K562 (cell line): ENCODE measurements at regions not wholly inside any gene's neighbourhood (a gene's known extent, or its start where the extent isn't known, plus 50 kb on each side); places are given as distances from the start of the nearest gene placed in this dataset.

Source experiments
- ATAC-seq: fragments of 200-7000 bp; cut with Tn5 transposase; 3 replicates; pipeline ENCODE4 v1.9.1; 2020; ENCODE audit warnings: moderate library complexity
- BruUV-seq: library from RNA; stranded (reverse); fragments of 400-500 nt; replicated peaks from 2 replicates; lab custom pipeline; 2021; lab: Mats Ljungman, UMichigan
- CTCF ChIA-PET: fragments of 300-600 bp; formaldehyde crosslinking; extraction: SDS; loops from one replicate; lab custom pipeline; 2021; ENCODE audit warnings: low intra/inter-chr PET ratio; lab: Yijun Ruan, JAX
- POLR2A ChIA-PET: fragments of 300-600, 350-650 bp; sonication (Branson Sonifier 250); formaldehyde crosslinking; extraction: SDS; loops from one replicate; lab custom pipeline; 2021; ENCODE audit warnings: antibody characterized with exemption, inconsistent platforms; lab: Yijun Ruan, JAX
- DNase-seq, 4 experiments: peaks; one replicate each; pipeline versions ENCODE4 v3.0.0 to v3.0.0-alpha.2; 2011 to 2018; ENCODE audit warnings: low spot score in 3 of 4, mixed read lengths in 3 of 4; ENCODE audit errors: extremely low read depth in 1 of 4
- FAIRE-seq: peaks from 2 replicates; lab custom pipeline; 2011; peaks lifted over from hg19 to GRCh38; lab: Jason Lieb, UNC
- H2AFZ ChIP-seq: 2 replicates; pipeline ENCODE4 v1.6.0; 2011; ENCODE audit warnings: low read depth, low read length, control low read depth, inconsistent platforms
- H3K27ac ChIP-seq: fragments of 200-600 bp; 3 replicates; pipeline ENCODE4 v1.8.0; 2011; ENCODE audit warnings: low read depth, mild to moderate bottlenecking, control low read depth, inconsistent platforms, low read length, moderate library complexity, mixed read lengths; ENCODE audit errors: extremely low read depth
- H3K27me3 ChIP-seq, 2 experiments: fragments of 300-600 bp in 1 of 2; 2 replicates in 1 of 2; 3 replicates in 1 of 2; pipeline versions ENCODE4 v1.6.0 to v1.8.0; 2011; ENCODE audit warnings: inconsistent platforms in 2 of 2, low read length in 2 of 2, mild to moderate bottlenecking in 1 of 2, mixed read lengths in 1 of 2, moderate library complexity in 1 of 2; ENCODE audit not compliant: control insufficient read depth in 2 of 2, insufficient read depth in 2 of 2
- H3K36me3 ChIP-seq: fragments of 300-600 bp; 3 replicates; pipeline ENCODE4 v1.8.0; 2011; ENCODE audit warnings: mild to moderate bottlenecking, low read length, inconsistent platforms; ENCODE audit not compliant: control insufficient read depth, insufficient read depth
- H3K4me1 ChIP-seq, 2 experiments: fragments of 200-600 bp in 1 of 2; replicated peaks in 1 of 2; 2 replicates in 1 of 2; 3 replicates in 1 of 2; pipeline versions ENCODE4 v1.5.1 to v1.8.0; 2011; ENCODE audit warnings: inconsistent platforms in 2 of 2, low read length in 2 of 2, mild to moderate bottlenecking in 1 of 2, mixed read lengths in 1 of 2, moderate library complexity in 1 of 2; ENCODE audit not compliant: control insufficient read depth in 2 of 2, insufficient read depth in 2 of 2
- H3K4me2 ChIP-seq: 2 replicates; pipeline ENCODE4 v1.6.1; 2011; ENCODE audit warnings: low read length, control low read depth, inconsistent platforms, mixed read lengths; ENCODE audit not compliant: insufficient read depth
- H3K4me3 ChIP-seq: fragments of 200-600 bp; sonication (generic), shearing (Covaris generic); 2 replicates; pipeline ENCODE4 v1.5.1; 2016; ENCODE audit warnings: control low read depth, inconsistent platforms
- H3K79me2 ChIP-seq: fragments of 200-600 bp; 3 replicates; pipeline ENCODE4 v1.8.0; 2011; ENCODE audit warnings: low read length, inconsistent platforms; ENCODE audit not compliant: control insufficient read depth, insufficient read depth
- H3K9ac ChIP-seq, 2 experiments: 2 replicates each; pipeline versions ENCODE4 v1.6.0 to v1.6.1; 2011; ENCODE audit warnings: low read depth in 2 of 2, low read length in 2 of 2, control low read depth in 1 of 2, inconsistent platforms in 1 of 2, mild to moderate bottlenecking in 1 of 2, mixed read lengths in 1 of 2; ENCODE audit not compliant: insufficient read depth in 1 of 2
- H3K9me1 ChIP-seq: one replicate; pipeline ENCODE4 v1.6.0; 2011; ENCODE audit warnings: inconsistent platforms, mild to moderate bottlenecking, low read length, moderate library complexity; ENCODE audit not compliant: control insufficient read depth, insufficient read depth
- H3K9me3 ChIP-seq: replicated peaks from 2 replicates; pipeline ENCODE4 v1.5.1; 2011; ENCODE audit warnings: low read depth, low read length, inconsistent platforms; ENCODE audit not compliant: control insufficient read depth, insufficient read depth
- H4K20me1 ChIP-seq: replicated peaks from 2 replicates; pipeline ENCODE4 v1.6.1; 2011; ENCODE audit warnings: low read length, inconsistent platforms, mixed read lengths; ENCODE audit not compliant: control insufficient read depth, insufficient read depth
- ASH1L ChIP-seq: fragments of 450-650 bp; IDR thresholded peaks from 2 replicates; pipeline ENCODE4 v1.6.1; 2018; ENCODE audit warnings: borderline replicate concordance, mild to moderate bottlenecking, low read depth; ENCODE audit not compliant: partially characterized antibody
- EHMT2 ChIP-seq: fragments of 450-650 bp; IDR thresholded peaks from 2 replicates; pipeline ENCODE4 v1.6.1; 2018; ENCODE audit warnings: antibody characterized with exemption
- FOXA3 ChIP-seq, 2 experiments: fragments of 450-650 bp in 1 of 2; sonication (generic) in 1 of 2; formaldehyde crosslinking; IDR thresholded peaks in 1 of 2; conservative IDR thresholded peaks in 1 of 2; 2 replicates each; pipeline versions ENCODE4 v1.4.0 to v1.8.0; 2020 to 2022; ENCODE audit warnings: mild to moderate bottlenecking in 2 of 2, missing genetic modification reagents in 1 of 2
- HOXB6 ChIP-seq: fragments of 250-450 bp; sonication (Bioruptor Pico); IDR thresholded peaks from 2 replicates; pipeline ENCODE4 v1.5.1; 2022; ENCODE audit warnings: mild to moderate bottlenecking, borderline replicate concordance
- POLR2A ChIP-seq: fragments of 450-650 bp; conservative IDR thresholded peaks from 2 replicates; pipeline ENCODE4 v1.6.1; 2016
- PTBP1 ChIP-seq: fragments of 200-400 bp; formaldehyde crosslinking; IDR thresholded peaks from 2 replicates; pipeline ENCODE4 v1.6.1; 2017; ENCODE audit warnings: low read depth, low read length
- SOX6 ChIP-seq: fragments of 450-650 bp; IDR thresholded peaks from 2 replicates; pipeline ENCODE4 v1.6.1; 2014; ENCODE audit warnings: mild to moderate bottlenecking
- SREBF1 ChIP-seq: fragments of 150-350 bp; IDR thresholded peaks from 2 replicates; pipeline ENCODE4 v1.6.1; 2014; ENCODE audit warnings: antibody characterized with exemption, low read depth, low read length, borderline replicate concordance
- THRAP3 ChIP-seq: fragments of 450-650 bp; IDR thresholded peaks from 2 replicates; pipeline ENCODE4 v1.6.1; 2016; ENCODE audit warnings: mild to moderate bottlenecking, inconsistent platforms, borderline replicate concordance
- TRIM24 ChIP-seq, 2 experiments: fragments of 450-650 bp; IDR thresholded peaks; 2 replicates each; pipeline ENCODE4 v1.6.1; 2016
- ZNF695 ChIP-seq: fragments of 450-650 bp; formaldehyde crosslinking; IDR thresholded peaks from 2 replicates; pipeline ENCODE4 v1.4.0; 2020; ENCODE audit warnings: mild to moderate bottlenecking, moderate library complexity
- WGBS: fragments of 100-300 bp; shearing (Covaris generic); methylation state at CpG from one replicate; pipeline ENCODE4 v1.1.6; 2016; ENCODE audit warnings: low coverage, mixed read lengths; ENCODE audit not compliant: insufficient coverage; ENCODE audit errors: missing lambda C conversion rate; 5-methylcytosine and 5-hydroxymethylcytosine counted together
- in situ Hi-C: fragments of 300-500 bp; cut with MboI; formaldehyde crosslinking; loops from 4 replicates; pipeline ENCODE4 v1.15.0; 2018; ENCODE audit warnings: inconsistent platforms, mixed read lengths
- intact Hi-C: fragments of 100-400 bp; cut with micrococcal nuclease; formaldehyde crosslinking; loops from 2 replicates; pipeline ENCODE4 v1.14.2; 2022

- H3K27me3 ChIP-seq = no peaks in the 10 kb centered on the region
- H4K20me1 ChIP-seq = no peaks in the 10 kb centered on the region
- no peaks in the 10 kb centered on the region for H3K4me1 ChIP-seq
- H3K36me3 ChIP-seq = no peaks in the 10 kb centered on the region
- H3K9me1 ChIP-seq = no peaks in the 10 kb centered on the region
- in situ Hi-C loops = no loop called here
- WGBS = 0% methylated on average over 1 of the region's 1 CpG
- DNase-seq (no peak), FAIRE-seq (no peak), ATAC-seq (no peak)
- CTCF ChIA-PET = no interaction called here
- BruUV-seq = no TSS peak
- no peaks in the 10 kb centered on the region for H3K9me3 ChIP-seq
- TF ChIP-seq TRIM24 (IDR thresholded peaks at IDR 0.05) (no peak), POLR2A (no peak), EHMT2 (no peak), THRAP3 (no peak), ASH1L (no peak), SOX6 (no peak), FOXA3 (CRISPR knock-in tag; conservative IDR thresholded peaks at IDR 0.05 in 1 of 2, IDR thresholded peaks at IDR 0.05 in 1 of 2) (no peak), PTBP1 (no peak), ZNF695 (CRISPR knock-in tag) (no peak), SREBF1 (no peak), HOXB6 (CRISPR knock-in tag) (no peak)
- no peak overlapping the region for H3K4me2 ChIP-seq
- H3K4me3 ChIP-seq = no peak overlapping the region
- no peak overlapping the region for H3K27ac ChIP-seq
- POLR2A ChIA-PET = no interaction called here
- no peak overlapping the region for H3K9ac ChIP-seq
- H3K79me2 ChIP-seq = no peaks in the 10 kb centered on the region
- intact Hi-C loops = no loop called here
- no peak overlapping the region for H2AFZ ChIP-seq
These were observed 176.2 kb upstream of the UFM1 start for GRCh38 chr13:38173403-38173802.
